HG02610 (cell line): ENCODE measurements at regions not wholly inside any gene's neighbourhood (a gene's known extent, or its start where the extent isn't known, plus 50 kb on each side); places are given as distances from the start of the nearest gene placed in this dataset.

Experiments
- ATAC-seq: cut with Tn5 transposase; IDR thresholded peaks from one replicate; pipeline ENCODE4 v1.9.1; 2021; ENCODE audit warnings: mild to moderate bottlenecking, moderate library complexity; ENCODE audit not compliant: unreplicated experiment

- ATAC-seq = no peak
Observed at GRCh38 chr15:100780208-100780800, 99.3 kb upstream of the ALDH1A3 start.

GRCh38 chr15:100781061-100781960 lies 98.3 kb upstream of the ALDH1A3 start:
- ATAC-seq = no peak

- no peak for ATAC-seq
Observed at GRCh38 chr15:100781961-100782530, 97.6 kb upstream of the ALDH1A3 start.

GRCh38 chr15:100783291-100783690 lies 96.3 kb upstream of the ALDH1A3 start:
- no peak for ATAC-seq

- ATAC-seq = no peak
Observed at GRCh38 chr15:100783760-100784492, 95.7 kb upstream of the ALDH1A3 start.

- ATAC-seq = no peak
Observed at GRCh38 chr15:100784493-100785180, 95.0 kb upstream of the ALDH1A3 start.

GRCh38 chr15:100785181-100786138 lies 94.2 kb upstream of the ALDH1A3 start:
- ATAC-seq = peak; percentile 66

- no peak for ATAC-seq
Observed at GRCh38 chr15:100786139-100786531, 93.5 kb upstream of the ALDH1A3 start.

GRCh38 chr15:100786901-100787566 lies 92.6 kb upstream of the ALDH1A3 start:
- no peak for ATAC-seq

- no peak for ATAC-seq
Observed at GRCh38 chr15:100787567-100788417, 91.8 kb upstream of the ALDH1A3 start.

GRCh38 chr15:100788418-100789105 lies 91.1 kb upstream of the ALDH1A3 start:
- ATAC-seq = no peak

GRCh38 chr15:100790786-100791265 lies 88.8 kb upstream of the ALDH1A3 start:
- no peak for ATAC-seq

GRCh38 chr15:100794008-100794407 lies 85.6 kb upstream of the ALDH1A3 start:
- no peak for ATAC-seq

- no peak for ATAC-seq
Observed at GRCh38 chr15:100801256-100801900, 78.3 kb upstream of the ALDH1A3 start.

- ATAC-seq = no peak
Observed at GRCh38 chr15:100802421-100803170, 77.0 kb upstream of the ALDH1A3 start.

GRCh38 chr15:100803171-100803440 lies 76.5 kb upstream of the ALDH1A3 start:
- no peak for ATAC-seq
